ENCODE measurements at regions not wholly inside any gene's neighbourhood (a gene's known extent, or its start where the extent isn't known, plus 50 kb on each side); places are given as distances from the start of the nearest gene placed in this dataset.

- TF ChIP-seq, protein P1, sequence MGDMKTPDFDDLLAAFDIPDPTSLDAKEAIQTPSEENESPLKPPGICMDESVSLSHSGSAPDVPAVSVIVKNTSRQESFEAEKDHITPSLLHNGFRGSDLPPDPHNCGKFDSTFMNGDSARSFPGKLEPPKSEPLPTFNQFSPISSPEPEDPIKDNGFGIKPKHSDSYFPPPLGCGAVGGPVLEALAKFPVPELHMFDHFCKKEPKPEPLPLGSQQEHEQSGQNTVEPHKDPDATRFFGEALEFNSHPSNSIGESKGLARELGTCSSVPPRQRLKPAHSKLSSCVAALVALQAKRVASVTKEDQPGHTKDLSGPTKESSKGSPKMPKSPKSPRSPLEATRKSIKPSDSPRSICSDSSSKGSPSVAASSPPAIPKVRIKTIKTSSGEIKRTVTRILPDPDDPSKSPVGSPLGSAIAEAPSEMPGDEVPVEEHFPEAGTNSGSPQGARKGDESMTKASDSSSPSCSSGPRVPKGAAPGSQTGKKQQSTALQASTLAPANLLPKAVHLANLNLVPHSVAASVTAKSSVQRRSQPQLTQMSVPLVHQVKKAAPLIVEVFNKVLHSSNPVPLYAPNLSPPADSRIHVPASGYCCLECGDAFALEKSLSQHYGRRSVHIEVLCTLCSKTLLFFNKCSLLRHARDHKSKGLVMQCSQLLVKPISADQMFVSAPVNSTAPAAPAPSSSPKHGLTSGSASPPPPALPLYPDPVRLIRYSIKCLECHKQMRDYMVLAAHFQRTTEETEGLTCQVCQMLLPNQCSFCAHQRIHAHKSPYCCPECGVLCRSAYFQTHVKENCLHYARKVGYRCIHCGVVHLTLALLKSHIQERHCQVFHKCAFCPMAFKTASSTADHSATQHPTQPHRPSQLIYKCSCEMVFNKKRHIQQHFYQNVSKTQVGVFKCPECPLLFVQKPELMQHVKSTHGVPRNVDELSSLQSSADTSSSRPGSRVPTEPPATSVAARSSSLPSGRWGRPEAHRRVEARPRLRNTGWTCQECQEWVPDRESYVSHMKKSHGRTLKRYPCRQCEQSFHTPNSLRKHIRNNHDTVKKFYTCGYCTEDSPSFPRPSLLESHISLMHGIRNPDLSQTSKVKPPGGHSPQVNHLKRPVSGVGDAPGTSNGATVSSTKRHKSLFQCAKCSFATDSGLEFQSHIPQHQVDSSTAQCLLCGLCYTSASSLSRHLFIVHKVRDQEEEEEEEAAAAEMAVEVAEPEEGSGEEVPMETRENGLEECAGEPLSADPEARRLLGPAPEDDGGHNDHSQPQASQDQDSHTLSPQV (IDR thresholded peaks at IDR 0.05), result no peak
- TF ChIP-seq SREBF2 (IDR thresholded peaks at IDR 0.05; ENCODE audit: low read length) (no peak), MEF2B (IDR thresholded peaks at IDR 0.05; ENCODE audit: partially characterized antibody, poor library complexity, severe bottlenecking) (no peak), POU2F2 (IDR thresholded peaks at IDR 0.05; ENCODE audit: borderline replicate concordance, low read depth, low read length) (no peak), EP300 (IDR thresholded peaks at IDR 0.05; ENCODE audit: borderline replicate concordance in 1 of 2, control insufficient read depth in 1 of 2, low read depth in 2 of 2, low read length in 2 of 2) (no peak), TCF12 (IDR thresholded peaks at IDR 0.05; ENCODE audit: low read depth, low read length) (no peak), PRDM15 (CRISPR knock-in tag; IDR thresholded peaks at IDR 0.05) (no peak), NFYB (IDR thresholded peaks at IDR 0.05; ENCODE audit: insufficient read depth, low read depth, low read length) (no peak)
Measured at GRCh38 chr3:26205475-26205874, 415.6 kb downstream of the OXSM start (continued).
